ENCODE measurements at regions not wholly inside any gene's neighbourhood (a gene's known extent, or its start where the extent isn't known, plus 50 kb on each side); places are given as distances from the start of the nearest gene placed in this dataset.

DNA sequence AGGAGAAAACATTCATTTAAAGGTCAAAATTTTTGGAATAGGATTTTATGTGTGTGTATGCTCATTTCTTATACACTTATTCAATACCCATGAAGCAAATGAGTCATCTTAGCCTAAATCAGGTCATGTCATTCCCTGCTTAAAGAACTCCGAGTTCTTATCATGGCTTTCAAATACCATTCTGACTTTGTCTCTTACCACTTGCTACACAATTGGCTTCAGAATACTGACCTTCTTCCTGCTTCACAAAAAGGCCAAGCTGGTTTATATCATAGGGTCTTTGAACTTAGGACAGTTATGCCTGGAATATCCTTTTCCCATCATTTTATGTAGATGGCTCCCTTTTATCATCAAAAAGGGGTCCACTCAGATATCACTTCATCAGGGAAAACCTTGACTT lies 652.2 kb upstream of the WWC1 start:
- Histone ChIP-seq H3K36me3 (ENCODE audit: control insufficient read depth, low read depth, low read length) (no peaks in the 10 kb centered on the region), H3K9ac (ENCODE audit: low read length) (no peak overlapping the region), H3K27me3 (ENCODE audit: control insufficient read depth, insufficient read depth, low read length) (no peaks in the 10 kb centered on the region), H3K9me3 (ENCODE audit: control insufficient read depth, low read depth, low read length) (no peaks in the 10 kb centered on the region), H3K4me3 (ENCODE audit: low read length) (no peak overlapping the region), H3K27ac (ENCODE audit: low read length) (no peak overlapping the region), H3K4me1 (ENCODE audit: control insufficient read depth, low read depth, low read length) (no peaks in the 10 kb centered on the region)

DNA sequence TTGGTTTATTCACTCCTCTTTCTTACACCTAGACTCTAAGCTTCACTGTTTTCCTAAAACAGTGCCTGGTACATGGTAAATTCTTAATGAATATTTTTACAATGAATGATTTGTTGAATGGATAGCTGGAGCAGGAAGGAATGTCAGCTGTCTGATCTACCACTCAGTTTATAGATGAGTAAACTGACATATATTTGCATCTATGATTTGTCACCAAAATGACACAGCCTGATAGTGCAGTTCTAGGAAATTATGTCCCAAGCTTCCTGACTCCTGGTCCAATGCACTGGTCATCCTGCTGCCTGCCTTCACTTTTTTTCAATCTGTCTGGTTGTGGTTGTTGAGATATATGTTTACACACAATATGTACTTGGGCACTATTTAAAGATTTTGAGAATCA lies 651.7 kb upstream of the WWC1 start:
- no peaks in the 10 kb centered on the region for H3K27me3 ChIP-seq (ENCODE audit: control insufficient read depth, insufficient read depth, low read length)
- no peaks in the 10 kb centered on the region for H3K4me1 ChIP-seq (ENCODE audit: control insufficient read depth, low read depth, low read length)
- H3K27ac ChIP-seq (ENCODE audit: low read length), result no peak overlapping the region
- no peaks in the 10 kb centered on the region for H3K36me3 ChIP-seq (ENCODE audit: control insufficient read depth, low read depth, low read length)
- no peak overlapping the region for H3K4me3 ChIP-seq (ENCODE audit: low read length)
- H3K9ac ChIP-seq (ENCODE audit: low read length), result no peak overlapping the region
- H3K9me3 ChIP-seq (ENCODE audit: control insufficient read depth, low read depth, low read length), result no peaks in the 10 kb centered on the region

DNA sequence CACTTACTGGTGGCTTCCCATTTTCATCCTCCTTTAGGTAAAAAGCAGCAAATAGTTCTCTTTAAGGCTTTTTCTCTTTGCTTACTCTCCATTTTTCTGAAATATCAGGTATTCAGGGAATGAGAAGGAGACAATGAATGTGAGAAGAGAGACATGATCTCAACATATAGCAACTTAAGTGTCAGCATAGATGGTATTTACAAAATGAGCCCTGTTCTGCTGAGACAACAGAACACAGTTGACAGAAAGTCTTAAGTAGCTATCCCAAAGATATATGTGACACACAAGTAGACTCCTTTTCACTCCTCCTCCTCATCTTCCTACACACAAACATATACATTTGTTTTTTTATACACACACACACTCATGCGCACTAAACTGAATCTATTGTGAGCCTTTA lies 649.3 kb upstream of the WWC1 start:
- Histone ChIP-seq H3K4me1 (ENCODE audit: control insufficient read depth, low read depth, low read length) (no peaks in the 10 kb centered on the region), H3K4me3 (ENCODE audit: low read length) (no peak overlapping the region), H3K36me3 (ENCODE audit: control insufficient read depth, low read depth, low read length) (no peaks in the 10 kb centered on the region), H3K27me3 (ENCODE audit: control insufficient read depth, insufficient read depth, low read length) (no peaks in the 10 kb centered on the region), H3K9me3 (ENCODE audit: control insufficient read depth, low read depth, low read length) (no peaks in the 10 kb centered on the region), H3K27ac (ENCODE audit: low read length) (no peak overlapping the region), H3K9ac (ENCODE audit: low read length) (no peak overlapping the region)

DNA sequence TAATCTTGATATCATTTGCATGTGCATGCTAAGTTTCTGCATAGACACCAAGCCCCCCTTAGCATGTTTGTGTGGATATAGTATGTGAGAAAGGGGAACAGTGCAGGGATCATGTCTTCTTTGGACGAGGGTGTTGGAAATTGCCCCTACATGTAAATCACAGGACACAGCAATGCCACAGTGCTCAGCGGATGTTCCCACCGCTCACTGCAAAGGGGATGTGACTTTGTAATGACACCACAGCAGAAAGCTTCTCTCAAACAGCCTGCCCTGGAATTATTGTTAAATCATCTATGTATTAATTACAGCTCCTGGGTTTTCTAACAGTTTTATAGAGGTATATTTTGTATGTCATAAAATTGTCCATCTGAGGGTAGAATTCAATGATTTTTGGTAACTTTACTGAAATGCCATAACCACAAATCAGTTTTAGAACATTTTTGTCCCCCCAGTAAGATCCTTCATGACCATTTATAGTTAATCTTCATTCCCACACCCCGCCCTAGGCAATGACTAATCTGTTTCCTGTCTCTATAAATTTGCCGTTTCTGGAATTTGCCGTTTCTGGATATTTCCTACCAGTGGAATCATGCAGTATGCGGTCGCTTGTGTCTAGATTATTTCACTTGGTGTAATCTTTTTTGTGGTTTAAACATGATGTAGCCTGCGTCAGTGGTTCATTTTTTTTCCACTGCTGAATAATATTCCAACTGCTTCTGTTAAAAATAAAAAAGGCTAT lies 648.5 kb upstream of the WWC1 start:
- Histone ChIP-seq H3K9me3 (ENCODE audit: control insufficient read depth, low read depth, low read length) (no peaks in the 10 kb centered on the region), H3K27ac (ENCODE audit: low read length) (no peak overlapping the region), H3K9ac (ENCODE audit: low read length) (no peak overlapping the region), H3K4me1 (ENCODE audit: control insufficient read depth, low read depth, low read length) (no peaks in the 10 kb centered on the region), H3K4me3 (ENCODE audit: low read length) (no peak overlapping the region), H3K27me3 (ENCODE audit: control insufficient read depth, insufficient read depth, low read length) (no peaks in the 10 kb centered on the region), H3K36me3 (ENCODE audit: control insufficient read depth, low read depth, low read length) (no peaks in the 10 kb centered on the region)

DNA sequence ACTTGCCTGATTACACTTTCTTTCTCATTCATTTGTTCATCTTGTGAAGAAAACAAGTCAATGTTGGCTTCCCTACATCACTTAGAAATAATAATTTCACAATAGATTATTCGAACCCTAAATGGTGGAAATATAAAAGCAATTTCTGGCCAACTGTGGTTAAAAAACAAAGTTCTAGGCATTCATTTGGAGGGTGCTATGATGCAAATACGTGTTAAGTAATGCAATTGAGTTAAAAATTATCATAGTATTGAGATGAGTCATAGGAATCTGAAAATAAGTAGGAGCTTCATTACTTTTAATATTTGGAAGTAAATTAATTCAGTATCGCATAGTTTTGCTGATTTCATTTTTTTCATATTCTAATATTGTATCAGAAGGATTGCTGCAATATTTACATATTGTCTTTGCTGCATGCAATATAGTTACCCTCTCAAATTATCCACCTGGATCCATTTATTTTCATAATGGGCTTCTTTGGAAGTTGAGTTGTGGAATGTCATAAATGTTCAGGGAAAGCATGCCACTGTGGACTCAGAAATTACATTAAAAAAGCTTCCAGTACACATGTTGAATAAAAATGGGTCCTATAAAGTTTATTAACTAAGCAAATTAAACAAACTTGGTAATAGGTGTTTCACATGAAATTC lies 647.7 kb upstream of the WWC1 start:
- Histone ChIP-seq H3K9ac (ENCODE audit: low read length) (no peak overlapping the region), H3K36me3 (ENCODE audit: control insufficient read depth, low read depth, low read length) (no peaks in the 10 kb centered on the region), H3K27me3 (ENCODE audit: control insufficient read depth, insufficient read depth, low read length) (no peaks in the 10 kb centered on the region), H3K4me1 (ENCODE audit: control insufficient read depth, low read depth, low read length) (no peaks in the 10 kb centered on the region), H3K27ac (ENCODE audit: low read length) (no peak overlapping the region), H3K9me3 (ENCODE audit: control insufficient read depth, low read depth, low read length) (no peaks in the 10 kb centered on the region), H3K4me3 (ENCODE audit: low read length) (no peak overlapping the region)

DNA sequence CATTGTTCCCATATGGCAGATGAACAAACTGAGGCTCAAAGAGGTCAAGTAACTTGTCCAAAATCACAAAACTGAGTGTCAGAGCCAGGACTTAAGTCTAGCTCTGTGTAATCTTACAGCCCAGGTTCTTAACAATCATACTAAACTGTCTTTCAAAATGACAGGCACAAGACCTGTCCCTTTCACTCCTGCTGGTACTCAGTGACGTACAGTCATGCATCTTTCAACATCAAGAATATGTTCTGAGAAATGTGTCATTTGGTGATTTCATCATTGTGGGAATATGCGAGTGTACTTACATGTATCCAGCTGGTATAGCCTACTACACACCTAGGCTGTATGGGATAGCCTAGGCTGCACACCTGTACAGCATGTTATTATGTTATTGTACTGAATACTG lies 646.8 kb upstream of the WWC1 start:
- H3K4me3 ChIP-seq (ENCODE audit: low read length), result no peak overlapping the region
- no peak overlapping the region for H3K27ac ChIP-seq (ENCODE audit: low read length)
- H3K9me3 ChIP-seq (ENCODE audit: control insufficient read depth, low read depth, low read length), result no peaks in the 10 kb centered on the region
- H3K4me1 ChIP-seq (ENCODE audit: control insufficient read depth, low read depth, low read length), result no peaks in the 10 kb centered on the region
- H3K27me3 ChIP-seq (ENCODE audit: control insufficient read depth, insufficient read depth, low read length), result no peaks in the 10 kb centered on the region
- no peaks in the 10 kb centered on the region for H3K36me3 ChIP-seq (ENCODE audit: control insufficient read depth, low read depth, low read length)
- H3K9ac ChIP-seq (ENCODE audit: low read length), result no peak overlapping the region

DNA sequence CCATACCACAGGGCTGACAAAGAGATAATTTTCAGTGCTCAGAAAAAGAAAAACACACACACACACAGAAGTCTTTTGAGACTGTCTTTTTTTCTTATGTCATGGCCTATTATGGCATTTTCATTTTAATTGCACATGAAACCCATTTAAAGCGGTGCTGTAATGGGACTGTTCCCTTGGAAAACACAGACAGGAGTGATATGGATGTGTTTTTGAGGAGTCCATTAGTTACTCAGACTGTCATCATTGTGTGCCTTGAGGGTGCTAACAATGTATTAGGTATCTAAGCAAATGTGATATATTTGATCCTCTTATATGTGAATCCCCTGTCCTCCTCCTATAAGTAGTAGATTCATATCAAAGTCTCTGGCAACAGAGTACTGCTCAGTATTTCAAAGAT lies 642.0 kb upstream of the WWC1 start:
- H3K9ac ChIP-seq (ENCODE audit: low read length), result no peak overlapping the region
- H3K27me3 ChIP-seq (ENCODE audit: control insufficient read depth, insufficient read depth, low read length), result no peaks in the 10 kb centered on the region
- no peaks in the 10 kb centered on the region for H3K36me3 ChIP-seq (ENCODE audit: control insufficient read depth, low read depth, low read length)
- no peaks in the 10 kb centered on the region for H3K4me1 ChIP-seq (ENCODE audit: control insufficient read depth, low read depth, low read length)
- H3K27ac ChIP-seq (ENCODE audit: low read length), result no peak overlapping the region
- H3K4me3 ChIP-seq (ENCODE audit: low read length), result no peak overlapping the region
- no peaks in the 10 kb centered on the region for H3K9me3 ChIP-seq (ENCODE audit: control insufficient read depth, low read depth, low read length)

DNA sequence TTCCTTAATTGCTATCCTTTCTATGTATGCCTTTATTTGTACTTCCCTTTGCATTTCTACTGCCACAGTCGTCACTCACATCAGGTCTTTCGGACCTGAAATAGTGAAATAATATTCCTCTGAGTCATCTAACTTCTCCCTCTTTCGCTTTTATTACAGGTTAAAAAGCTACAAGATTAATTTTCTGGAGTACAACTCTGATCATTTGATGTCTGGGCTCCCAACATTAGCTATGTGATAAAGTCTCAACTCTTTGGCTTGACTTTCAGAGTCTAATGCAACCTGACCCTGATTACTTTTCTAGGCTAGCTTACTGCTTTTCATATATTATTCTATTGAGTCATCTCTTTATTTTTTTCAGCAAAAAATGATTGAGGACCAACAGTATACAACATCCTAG lies 638.8 kb upstream of the WWC1 start:
- Histone ChIP-seq H3K27ac (ENCODE audit: low read length) (no peak overlapping the region), H3K9me3 (ENCODE audit: control insufficient read depth, low read depth, low read length) (no peaks in the 10 kb centered on the region), H3K4me1 (ENCODE audit: control insufficient read depth, low read depth, low read length) (no peaks in the 10 kb centered on the region), H3K4me3 (ENCODE audit: low read length) (no peak overlapping the region), H3K36me3 (ENCODE audit: control insufficient read depth, low read depth, low read length) (no peaks in the 10 kb centered on the region), H3K9ac (ENCODE audit: low read length) (no peak overlapping the region), H3K27me3 (ENCODE audit: control insufficient read depth, insufficient read depth, low read length) (no peaks in the 10 kb centered on the region)

DNA sequence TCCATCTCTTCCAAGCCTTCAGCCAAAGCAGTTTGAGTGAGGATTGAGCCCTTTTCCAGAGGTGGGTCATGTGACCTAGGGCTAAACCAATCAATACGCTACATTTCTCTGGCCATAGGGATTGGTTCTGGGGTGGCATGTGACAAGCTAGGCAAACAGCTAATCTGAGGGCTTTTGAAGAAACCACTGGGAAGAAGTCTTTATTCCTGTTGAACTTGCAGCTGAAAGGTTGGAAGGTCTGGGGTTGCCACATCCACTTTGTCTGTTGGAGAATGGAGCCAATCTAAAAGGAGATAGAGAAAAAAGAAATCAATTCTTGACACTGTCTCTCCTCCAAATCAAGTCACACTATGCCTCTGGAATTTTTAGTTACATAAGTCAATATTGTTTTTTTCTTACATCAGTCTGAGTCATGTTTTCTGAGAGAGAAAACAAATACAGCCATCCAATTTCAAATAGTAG lies 637.8 kb upstream of the WWC1 start:
- Histone ChIP-seq H3K9ac (ENCODE audit: low read length) (no peak overlapping the region), H3K27me3 (ENCODE audit: control insufficient read depth, insufficient read depth, low read length) (no peaks in the 10 kb centered on the region), H3K4me1 (ENCODE audit: control insufficient read depth, low read depth, low read length) (no peaks in the 10 kb centered on the region), H3K4me3 (ENCODE audit: low read length) (no peak overlapping the region), H3K36me3 (ENCODE audit: control insufficient read depth, low read depth, low read length) (no peaks in the 10 kb centered on the region), H3K9me3 (ENCODE audit: control insufficient read depth, low read depth, low read length) (no peaks in the 10 kb centered on the region), H3K27ac (ENCODE audit: low read length) (no peak overlapping the region)

DNA sequence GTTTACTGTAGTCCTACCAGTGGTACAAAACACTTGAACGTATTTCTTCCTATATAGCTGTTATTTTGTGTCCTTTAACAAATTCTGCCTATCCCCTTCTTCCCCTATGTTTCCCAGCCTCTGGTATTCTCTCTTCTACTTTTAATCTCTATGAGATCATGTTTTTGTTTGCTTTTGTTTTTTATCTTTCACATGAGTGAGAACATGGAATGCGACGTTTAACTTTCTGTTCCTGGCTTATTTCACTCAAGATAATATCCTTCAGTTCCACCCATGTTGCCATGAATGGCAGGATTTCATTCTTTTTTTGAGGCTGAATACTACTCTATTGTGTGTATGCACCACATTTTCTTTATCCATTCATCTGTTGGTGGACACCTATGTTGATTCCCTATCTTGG lies 634.4 kb upstream of the WWC1 start:
- no peaks in the 10 kb centered on the region for H3K36me3 ChIP-seq (ENCODE audit: control insufficient read depth, low read depth, low read length)
- no peaks in the 10 kb centered on the region for H3K4me1 ChIP-seq (ENCODE audit: control insufficient read depth, low read depth, low read length)
- H3K27ac ChIP-seq (ENCODE audit: low read length), result no peak overlapping the region
- H3K9ac ChIP-seq (ENCODE audit: low read length), result no peak overlapping the region
- H3K4me3 ChIP-seq (ENCODE audit: low read length), result no peak overlapping the region
- no peaks in the 10 kb centered on the region for H3K27me3 ChIP-seq (ENCODE audit: control insufficient read depth, insufficient read depth, low read length)
- H3K9me3 ChIP-seq (ENCODE audit: control insufficient read depth, low read depth, low read length), result no peaks in the 10 kb centered on the region

DNA sequence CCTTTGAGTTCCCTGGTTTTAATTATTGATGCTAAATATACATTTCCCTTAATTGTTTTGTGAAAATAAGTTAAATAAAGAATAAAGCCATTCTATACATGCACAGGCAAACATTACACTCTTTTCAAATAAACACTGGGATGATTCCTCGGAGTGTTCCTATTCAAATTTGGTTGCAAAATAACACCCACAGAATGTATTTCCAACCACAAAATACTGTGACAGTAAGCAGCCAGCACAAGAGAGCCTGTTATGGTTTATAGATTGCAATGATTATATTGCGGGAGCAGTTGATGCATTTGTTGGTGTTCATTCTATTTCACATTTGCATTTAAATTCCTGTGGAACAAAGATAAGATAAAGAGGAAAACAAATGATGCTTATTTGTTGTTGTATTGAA lies 632.6 kb upstream of the WWC1 start:
- no peak overlapping the region for H3K27ac ChIP-seq (ENCODE audit: low read length)
- no peak overlapping the region for H3K4me3 ChIP-seq (ENCODE audit: low read length)
- H3K4me1 ChIP-seq (ENCODE audit: control insufficient read depth, low read depth, low read length), result no peaks in the 10 kb centered on the region
- H3K9me3 ChIP-seq (ENCODE audit: control insufficient read depth, low read depth, low read length), result no peaks in the 10 kb centered on the region
- no peaks in the 10 kb centered on the region for H3K27me3 ChIP-seq (ENCODE audit: control insufficient read depth, insufficient read depth, low read length)
- no peak overlapping the region for H3K9ac ChIP-seq (ENCODE audit: low read length)
- no peaks in the 10 kb centered on the region for H3K36me3 ChIP-seq (ENCODE audit: control insufficient read depth, low read depth, low read length)

DNA sequence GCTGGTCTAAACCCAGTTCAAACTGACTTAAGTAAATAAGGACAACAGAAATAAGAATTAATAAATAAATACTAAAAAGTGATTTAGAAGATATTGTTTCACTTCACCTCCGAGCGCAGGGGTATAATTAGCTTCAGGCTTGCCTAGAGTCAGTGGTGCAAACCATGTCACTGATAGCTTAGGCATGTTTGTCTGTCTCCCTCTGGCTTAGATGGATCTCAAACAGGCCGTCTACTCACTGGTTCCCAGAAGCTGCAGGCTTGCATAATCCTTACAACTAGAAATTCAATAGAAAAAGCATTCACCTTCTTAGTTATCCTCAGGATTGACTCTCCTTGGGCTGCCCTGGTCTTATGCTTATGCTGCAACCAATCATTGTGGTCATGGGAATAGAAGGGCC lies 629.8 kb upstream of the WWC1 start:
- H3K9ac ChIP-seq (ENCODE audit: low read length), result no peak overlapping the region
- H3K9me3 ChIP-seq (ENCODE audit: control insufficient read depth, low read depth, low read length), result no peaks in the 10 kb centered on the region
- no peaks in the 10 kb centered on the region for H3K4me1 ChIP-seq (ENCODE audit: control insufficient read depth, low read depth, low read length)
- H3K27me3 ChIP-seq (ENCODE audit: control insufficient read depth, insufficient read depth, low read length), result no peaks in the 10 kb centered on the region
- H3K27ac ChIP-seq (ENCODE audit: low read length), result no peak overlapping the region
- H3K4me3 ChIP-seq (ENCODE audit: low read length), result no peak overlapping the region
- no peaks in the 10 kb centered on the region for H3K36me3 ChIP-seq (ENCODE audit: control insufficient read depth, low read depth, low read length)
